ENCODE measurements at regions not wholly inside any gene's neighbourhood (a gene's known extent, or its start where the extent isn't known, plus 50 kb on each side); places are given as distances from the start of the nearest gene placed in this dataset.

DNA sequence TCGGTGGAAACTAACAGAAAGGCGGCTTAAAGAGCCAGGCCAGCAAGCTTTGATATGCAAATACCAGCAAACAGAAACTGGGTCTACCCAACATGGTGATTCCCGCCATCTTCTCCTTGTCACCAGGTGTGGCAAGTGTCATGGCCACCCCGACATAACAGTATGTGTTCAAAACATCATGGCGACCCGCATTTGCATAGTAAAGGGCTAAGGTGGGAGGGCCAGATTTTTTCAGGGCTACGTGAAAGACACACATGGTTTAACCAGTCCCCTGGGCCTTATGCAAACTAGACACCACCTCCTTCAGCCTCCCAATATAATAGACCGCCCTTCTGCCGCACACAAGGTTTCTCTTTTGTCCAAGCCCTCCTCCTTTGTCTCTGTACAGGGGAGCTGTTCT, 260.4 kb downstream of the METTL4 start:
- no peak for DNase-seq
- no peaks in the 10 kb centered on the region for H3K9me3 ChIP-seq (ENCODE audit: low read depth)
- 49 to 56% methylated on average over 9 of the region's 9 CpGs for WGBS, 2 experiments (ENCODE audit: low coverage in 1 of 2, low lambda C conversion rate in 2 of 2, missing lambda C conversion rate in 2 of 2)

DNA sequence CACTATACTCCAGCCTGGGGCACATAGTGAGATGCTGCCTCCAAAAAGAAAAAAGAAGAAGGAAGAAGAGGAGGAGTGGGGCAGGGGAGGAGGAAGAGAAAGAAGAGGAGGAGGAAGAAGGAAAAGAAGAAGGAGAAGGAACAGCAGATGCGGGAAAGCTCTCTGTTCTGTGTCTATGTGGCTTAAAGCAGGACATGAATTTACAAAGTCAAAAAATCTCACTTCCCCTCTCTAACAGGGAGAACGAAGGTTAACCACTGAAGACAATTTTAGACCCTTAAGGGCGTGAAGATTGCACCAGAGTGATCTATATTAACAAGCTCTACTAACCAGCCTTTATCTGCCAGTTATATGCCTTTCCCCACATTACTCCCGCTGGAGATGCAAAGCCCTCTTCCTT, 258.9 kb downstream of the METTL4 start:
- no peak overlapping the region for H3K9ac ChIP-seq
- in situ Hi-C loops (cut with MboI), result no loop called here
- H3K4me3 ChIP-seq, result no peak overlapping the region
- WGBS, 2 experiments (ENCODE audit: low coverage in 1 of 2, low lambda C conversion rate in 2 of 2, missing lambda C conversion rate in 2 of 2), result 34 to 38% methylated on average over 4 of the region's 4 CpGs
- H3K4me1 ChIP-seq (ENCODE audit: insufficient read depth), result no peaks in the 10 kb centered on the region
- TF ChIP-seq EZH2 (IDR thresholded peaks at IDR 0.05; ENCODE audit: insufficient read depth, poor library complexity, severe bottlenecking) (no peak), EZH2phosphoT487 (IDR thresholded peaks at IDR 0.05; ENCODE audit: insufficient read depth, low read depth) (no peak)
- no peak overlapping the region for H2AFZ ChIP-seq
- H4K20me1 ChIP-seq (ENCODE audit: insufficient read depth), result no peaks in the 10 kb centered on the region
- no peaks in the 10 kb centered on the region for H3K9me3 ChIP-seq (ENCODE audit: low read depth)
- H3K36me3 ChIP-seq (ENCODE audit: low read depth), result no peaks in the 10 kb centered on the region
- H3K4me2 ChIP-seq (ENCODE audit: unreplicated experiment), result no peak overlapping the region
- peaks cover 13% of the 10 kb centered on the region for H3K27me3 ChIP-seq (replicated peaks; ENCODE audit: insufficient read depth)
- no peaks in the 10 kb centered on the region for H3K79me2 ChIP-seq (ENCODE audit: insufficient read depth)
- no peak overlapping the region for H3K27ac ChIP-seq
- no peak for DNase-seq
- no peaks in the 10 kb centered on the region for H3F3A ChIP-seq (ENCODE audit: insufficient read depth)
- H3K9me2 ChIP-seq (ENCODE audit: insufficient read depth), result no peaks in the 10 kb centered on the region

More for the DNA sequence above, 260.4 kb downstream of the METTL4 start:
- peaks cover 10% of the 10 kb centered on the region for H3K27me3 ChIP-seq (replicated peaks; ENCODE audit: insufficient read depth)
- TF ChIP-seq EZH2phosphoT487 (IDR thresholded peaks at IDR 0.05; ENCODE audit: insufficient read depth, low read depth), result no peak
- no peak for TF ChIP-seq EZH2 (IDR thresholded peaks at IDR 0.05; ENCODE audit: insufficient read depth, poor library complexity, severe bottlenecking)
- in situ Hi-C loops (cut with MboI), result no loop called here
- H3K9ac ChIP-seq, result no peak overlapping the region
- H3K4me1 ChIP-seq (ENCODE audit: insufficient read depth), result no peaks in the 10 kb centered on the region
- no peak overlapping the region for H2AFZ ChIP-seq
- H3K36me3 ChIP-seq (ENCODE audit: low read depth), result no peaks in the 10 kb centered on the region
- no peak overlapping the region for H3K27ac ChIP-seq
- no peak overlapping the region for H3K4me2 ChIP-seq (ENCODE audit: unreplicated experiment)
- no peak overlapping the region for H3K4me3 ChIP-seq
- H3K9me2 ChIP-seq (ENCODE audit: insufficient read depth), result no peaks in the 10 kb centered on the region
- no peaks in the 10 kb centered on the region for H3K79me2 ChIP-seq (ENCODE audit: insufficient read depth)
- H3F3A ChIP-seq (ENCODE audit: insufficient read depth), result no peaks in the 10 kb centered on the region
- H4K20me1 ChIP-seq (ENCODE audit: insufficient read depth), result no peaks in the 10 kb centered on the region

DNA sequence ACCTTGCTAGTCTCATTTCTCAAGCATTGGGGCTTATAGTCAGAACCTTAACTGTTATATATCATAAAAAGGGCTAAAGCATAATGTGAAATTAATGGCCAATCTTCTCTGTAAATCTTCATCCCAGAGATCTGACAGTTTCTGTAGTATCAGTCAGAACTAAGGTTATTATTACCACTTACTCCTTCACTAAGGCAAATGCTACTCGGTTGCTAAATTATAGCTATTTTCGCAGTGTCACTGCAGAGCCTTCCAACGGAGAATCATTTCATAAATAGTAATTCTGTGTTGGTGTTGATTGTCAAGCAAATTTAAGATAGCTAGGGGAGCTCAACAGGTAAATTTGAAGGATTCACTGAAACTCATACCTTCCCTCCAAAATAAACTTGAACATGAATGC, 258.0 kb downstream of the METTL4 start:
- in situ Hi-C loops (cut with MboI), result no loop called here
- no peaks in the 10 kb centered on the region for H3K4me1 ChIP-seq (ENCODE audit: insufficient read depth)
- H3K9me2 ChIP-seq (ENCODE audit: insufficient read depth), result no peaks in the 10 kb centered on the region
- no peaks in the 10 kb centered on the region for H3K9me3 ChIP-seq (ENCODE audit: low read depth)
- H3K27me3 ChIP-seq (replicated peaks; ENCODE audit: insufficient read depth), result peaks cover 13% of the 10 kb centered on the region
- H3K27ac ChIP-seq, result no peak overlapping the region
- TF ChIP-seq EZH2 (IDR thresholded peaks at IDR 0.05; ENCODE audit: insufficient read depth, poor library complexity, severe bottlenecking) (no peak), EZH2phosphoT487 (IDR thresholded peaks at IDR 0.05; ENCODE audit: insufficient read depth, low read depth) (no peak)
- H3K36me3 ChIP-seq (ENCODE audit: low read depth), result no peaks in the 10 kb centered on the region
- no peak for DNase-seq
- no peak overlapping the region for H3K9ac ChIP-seq
- H4K20me1 ChIP-seq (ENCODE audit: insufficient read depth), result no peaks in the 10 kb centered on the region
- WGBS, 2 experiments (ENCODE audit: low coverage in 1 of 2, low lambda C conversion rate in 2 of 2, missing lambda C conversion rate in 2 of 2), result 51 to 53% methylated on average over 3 of the region's 3 CpGs
- no peak overlapping the region for H2AFZ ChIP-seq
- no peaks in the 10 kb centered on the region for H3K79me2 ChIP-seq (ENCODE audit: insufficient read depth)
- no peak overlapping the region for H3K4me3 ChIP-seq
- no peak overlapping the region for H3K4me2 ChIP-seq (ENCODE audit: unreplicated experiment)
- H3F3A ChIP-seq (ENCODE audit: insufficient read depth), result no peaks in the 10 kb centered on the region

DNA sequence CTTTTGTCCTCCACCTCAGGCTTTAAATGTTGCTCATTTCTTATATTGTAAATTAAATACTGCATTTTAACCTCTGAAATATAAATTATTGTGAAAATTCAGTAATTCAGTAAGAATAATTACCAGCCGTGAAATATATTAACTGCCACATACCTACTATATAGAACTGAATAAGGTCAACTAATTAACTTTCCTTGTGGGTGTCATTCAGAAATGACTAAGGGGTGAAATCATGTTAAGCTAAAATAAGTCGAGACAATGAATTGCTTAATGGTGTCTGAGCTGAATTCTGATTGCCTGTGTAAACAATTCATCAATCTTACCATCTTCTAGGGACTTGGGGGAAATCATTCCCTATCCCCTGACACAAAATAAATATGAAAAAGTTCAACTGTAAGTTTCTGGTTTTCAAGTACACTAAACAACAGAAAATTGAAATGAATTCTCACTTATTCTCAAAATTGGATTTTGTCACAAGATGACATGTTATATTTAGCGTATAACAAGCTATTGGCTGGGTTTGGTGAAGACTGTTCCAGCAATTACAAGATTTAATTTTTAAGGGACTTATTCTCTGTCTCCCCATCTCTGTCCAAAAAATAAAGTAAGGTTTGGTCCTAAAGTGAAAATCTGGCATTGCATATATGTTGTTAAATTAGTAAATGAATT, 255.1 kb downstream of the METTL4 start:
- H3K27ac ChIP-seq, result no peak overlapping the region
- no peaks in the 10 kb centered on the region for H3K9me3 ChIP-seq (ENCODE audit: low read depth)
- H3K9ac ChIP-seq, result no peak overlapping the region
- H3K36me3 ChIP-seq (ENCODE audit: low read depth), result no peaks in the 10 kb centered on the region
- no peak overlapping the region for H2AFZ ChIP-seq
- no peak overlapping the region for H3K4me3 ChIP-seq
- H3K4me2 ChIP-seq (ENCODE audit: unreplicated experiment), result no peak overlapping the region
- peaks cover 13% of the 10 kb centered on the region for H3K27me3 ChIP-seq (replicated peaks; ENCODE audit: insufficient read depth)
- TF ChIP-seq EZH2phosphoT487 (IDR thresholded peaks at IDR 0.05; ENCODE audit: insufficient read depth, low read depth) (no peak), EZH2 (IDR thresholded peaks at IDR 0.05; ENCODE audit: insufficient read depth, poor library complexity, severe bottlenecking) (no peak)
- 39 to 48% methylated on average over 3 of the region's 3 CpGs for WGBS, 2 experiments (ENCODE audit: low coverage in 1 of 2, low lambda C conversion rate in 2 of 2, missing lambda C conversion rate in 2 of 2)
- DNase-seq, result no peak
- H3K4me1 ChIP-seq (ENCODE audit: insufficient read depth), result no peaks in the 10 kb centered on the region
- no peaks in the 10 kb centered on the region for H4K20me1 ChIP-seq (ENCODE audit: insufficient read depth)
- in situ Hi-C loops (cut with MboI), result no loop called here
- H3F3A ChIP-seq (ENCODE audit: insufficient read depth), result no peaks in the 10 kb centered on the region
- H3K79me2 ChIP-seq (ENCODE audit: insufficient read depth), result no peaks in the 10 kb centered on the region
- no peaks in the 10 kb centered on the region for H3K9me2 ChIP-seq (ENCODE audit: insufficient read depth)
